ENCODE measurements at regions not wholly inside any gene's neighbourhood (a gene's known extent, or its start where the extent isn't known, plus 50 kb on each side); places are given as distances from the start of the nearest gene placed in this dataset.

GRCh38 chr6:145525038-145525437 lies 210.3 kb downstream of the EPM2A start:
- WGBS, 2 experiments (ENCODE audit: extremely low coverage in 1 of 2, insufficient coverage in 1 of 2, insufficient read length in 1 of 2, insufficient replicate concordance in 2 of 2, low coverage in 1 of 2, low lambda C conversion rate in 2 of 2, missing lambda C conversion rate in 1 of 2) = 100% methylated on average over 3 of the region's 3 CpGs; no CpG with 5 or more reads in 1 of the 2 experiments
- Histone ChIP-seq H3K79me2 (ENCODE audit: control insufficient read depth in 1 of 2, insufficient read depth in 2 of 2, low read length in 2 of 2) (no peaks in the 10 kb centered on the region), H2BK5ac (ENCODE audit: low read depth, low read length) (no peak overlapping the region), H3K4ac (replicated peaks; ENCODE audit: insufficient read length, low read depth, low read length) (no peak overlapping the region), H3K79me1 (ENCODE audit: low read depth, low read length) (no peaks in the 10 kb centered on the region), H4K20me1 (replicated peaks in 1 of 2; ENCODE audit: control insufficient read depth in 1 of 2, insufficient read depth in 2 of 2, low read length in 2 of 2) (peaks cover 0 to 1% of the 10 kb centered on the region in 2 experiments), H2AFZ (ENCODE audit: low read length) (no peak overlapping the region), H2BK15ac (ENCODE audit: low read length) (no peak overlapping the region), H2BK120ac (replicated peaks; ENCODE audit: low read depth, low read length) (no peak overlapping the region), H3K4me1 (replicated peaks in 1 of 4; ENCODE audit: control insufficient read depth in 3 of 4, insufficient read depth in 4 of 4, low read length in 3 of 4) (peaks cover 2 to 4% (median 3%) of the 10 kb centered on the region in 4 experiments; a peak in 4 of 7 replicates), H3K4me3 (ENCODE audit: extremely low read depth in 1 of 4, insufficient read depth in 2 of 4, low read depth in 3 of 4, low read length in 4 of 4) (no peak overlapping the region), H3K27ac (ENCODE audit: low read depth, low read length) (no peak overlapping the region), H3K14ac (ENCODE audit: insufficient read length) (no peak overlapping the region), H2BK12ac (ENCODE audit: low read depth, low read length) (no peak overlapping the region), H3K4me2 (ENCODE audit: insufficient read depth in 1 of 2, low read depth in 2 of 2, low read length in 2 of 2) (no peak overlapping the region), H3K9ac (replicated peaks in 1 of 4; ENCODE audit: extremely low read depth in 1 of 4, low read depth in 3 of 4, low read length in 3 of 4) (no peak overlapping the region), H3K23ac (ENCODE audit: insufficient read length) (no peak overlapping the region), H3K36me3 (ENCODE audit: control insufficient read depth in 2 of 4, insufficient read depth in 4 of 4, low read length in 3 of 4) (no peaks in the 10 kb centered on the region), H3K18ac (ENCODE audit: extremely low read depth, low read length) (no peak overlapping the region), H2BK20ac (ENCODE audit: low read length) (no peak overlapping the region), H2AK5ac (ENCODE audit: low read depth, low read length) (no peak overlapping the region), H4K91ac (replicated peaks; ENCODE audit: insufficient read length, low read length) (no peak overlapping the region), H4K5ac (ENCODE audit: insufficient read length, low read depth, low read length) (no peak overlapping the region), H3K9me3 (ENCODE audit: insufficient read depth in 2 of 2, low read depth in 1 of 2, low read length in 1 of 2) (no peaks in the 10 kb centered on the region), H3K23me2 (ENCODE audit: low read depth, low read length) (no peaks in the 10 kb centered on the region), H3K27me3 (replicated peaks in 1 of 4; ENCODE audit: control insufficient read depth in 3 of 4, extremely low read depth in 1 of 4, insufficient read depth in 3 of 4, low read length in 3 of 4) (peaks cover 11 to 44% (median 35%) of the 10 kb centered on the region in 4 experiments), H4K8ac (ENCODE audit: extremely low read depth, insufficient read depth, low read length) (no peak overlapping the region), H3K56ac (replicated peaks; ENCODE audit: insufficient read length, low read depth, low read length) (no peak overlapping the region)
- DNase-seq (ENCODE audit: low read depth in 1 of 2, low spot score in 2 of 2) (no peak), FAIRE-seq (no peak)
- TF ChIP-seq CBX8 (IDR thresholded peaks at IDR 0.05; ENCODE audit: borderline replicate concordance, low read depth, low read length) = no peak
- TF ChIP-seq FOSL1 (IDR thresholded peaks at IDR 0.05; ENCODE audit: insufficient read depth, low read depth, low read length) = no peak
- TF ChIP-seq EGR1 (IDR thresholded peaks at IDR 0.05; ENCODE audit: borderline replicate concordance, low read depth, low read length) = no peak
- no peak for TF ChIP-seq CBX5 (IDR thresholded peaks at IDR 0.05; ENCODE audit: low read depth, low read length)
- TF ChIP-seq USF2 (IDR thresholded peaks at IDR 0.05; ENCODE audit: low read length) = no peak
- TF ChIP-seq SRF (IDR thresholded peaks at IDR 0.05; ENCODE audit: low read depth, low read length) = no peak
- TF ChIP-seq BACH1 (IDR thresholded peaks at IDR 0.05; ENCODE audit: low read length) = no peak
- no peak for TF ChIP-seq CTBP2 (IDR thresholded peaks at IDR 0.05; ENCODE audit: borderline replicate concordance, insufficient read depth, insufficient read length, low read length)
- no peak for TF ChIP-seq EZH2 (IDR thresholded peaks at IDR 0.05; ENCODE audit: low read depth, low read length, severe bottlenecking)
- TF ChIP-seq SIX5 (IDR thresholded peaks at IDR 0.05; ENCODE audit: low read depth, low read length) = no peak
- POLR2A ChIA-PET (ENCODE audit: partially characterized antibody) = no interaction called here
- CTCF ChIA-PET (ENCODE audit: partially characterized antibody) = no interaction called here

Measured in H1 (cell line).